Stomach (tissue), 4 donors: ENCODE measurements at regions not wholly inside any gene's neighbourhood (a gene's known extent, or its start where the extent isn't known, plus 50 kb on each side); places are given as distances from the start of the nearest gene placed in this dataset.

Source experiments
- EP300 ChIP-seq: sonication (generic); formaldehyde crosslinking; IDR thresholded peaks from one replicate; pipeline ENCODE4 v1.6.1; 2017; ENCODE audit warnings: antibody characterized with exemption
- POLR2A ChIP-seq, 4 donors: fragments of 450-650 bp; IDR thresholded peaks; one replicate each; pipeline ENCODE4 v1.6.1; 2016; ENCODE audit warnings: antibody characterized with exemption in 4 of 4, control low read depth in 2 of 4, mild to moderate bottlenecking in 1 of 4, moderate library complexity in 1 of 4
- POLR2AphosphoS5 ChIP-seq, 3 donors: sonication (generic); formaldehyde crosslinking; IDR thresholded peaks; one replicate each; pipeline ENCODE4 v1.6.1; 2016; ENCODE audit warnings: antibody characterized with exemption in 3 of 3
- TF ChIP-seq, protein P1 (sequence below), 7 experiments: fragments of 450-650 bp in 4 of 7; fragments of 200-600 bp in 3 of 7; sonication (generic) in 3 of 7; IDR thresholded peaks; one replicate each; pipeline ENCODE4 v1.5.1; 2016 to 2019; ENCODE audit warnings: antibody characterized with exemption in 7 of 7, control low read depth in 2 of 7, mild to moderate bottlenecking in 1 of 7

DNA sequence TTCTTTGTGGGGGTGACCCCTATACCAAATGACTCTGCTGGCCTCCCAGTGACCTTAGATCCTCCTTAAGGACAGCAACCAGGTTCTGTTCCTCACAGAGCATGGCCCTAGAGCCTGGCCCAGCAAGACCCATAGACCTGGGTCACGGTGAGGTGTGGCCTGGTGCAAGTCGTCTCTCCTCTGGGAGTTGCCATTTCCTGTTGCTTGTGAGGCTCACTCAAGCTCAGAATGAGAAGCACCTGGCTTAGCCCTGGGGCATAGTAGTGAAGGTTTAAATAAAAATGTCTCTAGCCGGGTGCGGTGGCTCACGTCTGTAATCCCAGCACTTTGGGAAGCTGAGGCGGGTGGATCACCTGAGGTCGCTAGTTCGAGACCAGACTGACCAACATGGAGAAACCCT is 131.3 kb downstream of the SMAD6 start:
- TF ChIP-seq, protein P1, sequence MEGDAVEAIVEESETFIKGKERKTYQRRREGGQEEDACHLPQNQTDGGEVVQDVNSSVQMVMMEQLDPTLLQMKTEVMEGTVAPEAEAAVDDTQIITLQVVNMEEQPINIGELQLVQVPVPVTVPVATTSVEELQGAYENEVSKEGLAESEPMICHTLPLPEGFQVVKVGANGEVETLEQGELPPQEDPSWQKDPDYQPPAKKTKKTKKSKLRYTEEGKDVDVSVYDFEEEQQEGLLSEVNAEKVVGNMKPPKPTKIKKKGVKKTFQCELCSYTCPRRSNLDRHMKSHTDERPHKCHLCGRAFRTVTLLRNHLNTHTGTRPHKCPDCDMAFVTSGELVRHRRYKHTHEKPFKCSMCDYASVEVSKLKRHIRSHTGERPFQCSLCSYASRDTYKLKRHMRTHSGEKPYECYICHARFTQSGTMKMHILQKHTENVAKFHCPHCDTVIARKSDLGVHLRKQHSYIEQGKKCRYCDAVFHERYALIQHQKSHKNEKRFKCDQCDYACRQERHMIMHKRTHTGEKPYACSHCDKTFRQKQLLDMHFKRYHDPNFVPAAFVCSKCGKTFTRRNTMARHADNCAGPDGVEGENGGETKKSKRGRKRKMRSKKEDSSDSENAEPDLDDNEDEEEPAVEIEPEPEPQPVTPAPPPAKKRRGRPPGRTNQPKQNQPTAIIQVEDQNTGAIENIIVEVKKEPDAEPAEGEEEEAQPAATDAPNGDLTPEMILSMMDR (IDR thresholded peaks at IDR 0.05): no peak
- TF ChIP-seq POLR2A (IDR thresholded peaks at IDR 0.05) (no peak), EP300 (no peak), POLR2AphosphoS5 (IDR thresholded peaks at IDR 0.05) (no peak)
